Colonic mucosa (tissue), 4 donors: ENCODE measurements at regions not wholly inside any gene's neighbourhood (a gene's known extent, or its start where the extent isn't known, plus 50 kb on each side); places are given as distances from the start of the nearest gene placed in this dataset.

Experiments
- DNase-seq: peaks from one replicate; pipeline ENCODE4 v3.0.0-alpha.2; 2020
- H3K27ac ChIP-seq: fragments of 200-600 bp; one replicate; pipeline ENCODE4 v1.8.0; 2021
- H3K27me3 ChIP-seq: fragments of 200-600 bp; one replicate; pipeline ENCODE4 v1.8.0; 2021
- H3K36me3 ChIP-seq: fragments of 200-600 bp; one replicate; pipeline ENCODE4 v1.8.0; 2021
- H3K4me1 ChIP-seq: fragments of 200-600 bp; one replicate; pipeline ENCODE4 v1.8.0; 2021; ENCODE audit warnings: mild to moderate bottlenecking
- H3K4me3 ChIP-seq: fragments of 200-600 bp; one replicate; pipeline ENCODE4 v1.8.0; 2021
- H3K9ac ChIP-seq, 2 donors: one replicate each; pipeline ENCODE4 v1.7.0; 2013; ENCODE audit warnings: control low read depth in 2 of 2, low read depth in 2 of 2, low read length in 2 of 2
- H3K9me3 ChIP-seq: fragments of 200-600 bp; one replicate; pipeline ENCODE4 v1.8.0; 2021
- intact Hi-C: fragments of 100-400 bp; cut with DNase I; formaldehyde crosslinking; loops from one replicate; pipeline ENCODE4 v1.14.1; 2022
- TF ChIP-seq, protein P1 (sequence below): fragments of 200-600 bp; IDR thresholded peaks from one replicate; pipeline ENCODE4 v1.8.0; 2022; ENCODE audit warnings: antibody characterized with exemption, mild to moderate bottlenecking
- donor health status: healthy.
- donor health status: DM: no; HTN: no; CAD: no.
- donor health status: DM: no; HTN: no; CAD: no.

DNA sequence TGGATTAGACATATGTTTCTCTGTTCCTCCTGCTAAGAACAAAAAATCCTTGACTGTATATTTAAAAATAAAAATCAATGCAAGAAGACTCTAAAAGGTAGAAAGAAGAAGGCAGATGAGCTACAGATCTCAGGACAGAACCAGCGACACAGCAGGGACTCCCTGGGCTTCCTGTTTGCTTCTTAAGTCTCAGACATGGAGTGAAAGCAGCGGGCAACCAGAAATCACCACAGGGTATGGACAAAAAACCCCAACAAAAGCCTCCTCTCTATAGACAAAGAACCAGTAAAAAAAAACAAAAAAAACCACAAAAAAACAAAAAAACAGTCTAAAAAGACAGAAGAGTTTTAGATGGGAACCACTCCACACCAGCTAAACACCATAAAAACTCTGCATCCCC lies 971.0 kb upstream of the GYPC start:
- intact Hi-C loops: no loop called here
- Histone ChIP-seq H3K4me1 (no peaks in the 10 kb centered on the region), H3K27ac (no peak overlapping the region), H3K9ac (no peak overlapping the region), H3K36me3 (no peaks in the 10 kb centered on the region), H3K4me3 (no peak overlapping the region), H3K9me3 (no peaks in the 10 kb centered on the region), H3K27me3 (no peaks in the 10 kb centered on the region)
- no peak for DNase-seq
- TF ChIP-seq, protein P1, sequence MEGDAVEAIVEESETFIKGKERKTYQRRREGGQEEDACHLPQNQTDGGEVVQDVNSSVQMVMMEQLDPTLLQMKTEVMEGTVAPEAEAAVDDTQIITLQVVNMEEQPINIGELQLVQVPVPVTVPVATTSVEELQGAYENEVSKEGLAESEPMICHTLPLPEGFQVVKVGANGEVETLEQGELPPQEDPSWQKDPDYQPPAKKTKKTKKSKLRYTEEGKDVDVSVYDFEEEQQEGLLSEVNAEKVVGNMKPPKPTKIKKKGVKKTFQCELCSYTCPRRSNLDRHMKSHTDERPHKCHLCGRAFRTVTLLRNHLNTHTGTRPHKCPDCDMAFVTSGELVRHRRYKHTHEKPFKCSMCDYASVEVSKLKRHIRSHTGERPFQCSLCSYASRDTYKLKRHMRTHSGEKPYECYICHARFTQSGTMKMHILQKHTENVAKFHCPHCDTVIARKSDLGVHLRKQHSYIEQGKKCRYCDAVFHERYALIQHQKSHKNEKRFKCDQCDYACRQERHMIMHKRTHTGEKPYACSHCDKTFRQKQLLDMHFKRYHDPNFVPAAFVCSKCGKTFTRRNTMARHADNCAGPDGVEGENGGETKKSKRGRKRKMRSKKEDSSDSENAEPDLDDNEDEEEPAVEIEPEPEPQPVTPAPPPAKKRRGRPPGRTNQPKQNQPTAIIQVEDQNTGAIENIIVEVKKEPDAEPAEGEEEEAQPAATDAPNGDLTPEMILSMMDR: no peak

DNA sequence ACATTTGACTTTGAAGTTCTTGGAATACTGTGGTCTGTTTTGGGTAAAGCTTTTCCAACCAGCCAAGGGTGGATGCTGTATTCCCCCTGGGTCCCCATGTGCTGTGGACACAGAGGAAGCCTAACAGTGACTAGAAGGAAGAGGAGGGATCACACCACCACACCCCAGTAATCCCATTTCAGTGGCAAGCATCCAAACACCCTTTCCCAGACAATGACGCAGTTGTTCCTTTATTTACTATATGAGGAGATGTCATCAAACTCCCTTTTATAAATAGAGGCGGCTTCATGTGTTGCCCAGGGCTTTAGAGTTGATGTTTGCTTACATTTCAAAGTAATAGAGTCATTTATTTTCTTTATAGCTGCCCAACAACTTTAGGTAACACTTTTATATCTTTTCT lies 959.4 kb upstream of the GYPC start:
- Histone ChIP-seq H3K27ac (no peak overlapping the region), H3K9ac (no peak overlapping the region), H3K36me3 (no peaks in the 10 kb centered on the region), H3K4me3 (no peak overlapping the region), H3K27me3 (no peaks in the 10 kb centered on the region), H3K9me3 (no peaks in the 10 kb centered on the region), H3K4me1 (no peaks in the 10 kb centered on the region)
- peak; percentile 76 for DNase-seq
- intact Hi-C loops: no loop called here
- TF ChIP-seq, protein P1: no peak

DNA sequence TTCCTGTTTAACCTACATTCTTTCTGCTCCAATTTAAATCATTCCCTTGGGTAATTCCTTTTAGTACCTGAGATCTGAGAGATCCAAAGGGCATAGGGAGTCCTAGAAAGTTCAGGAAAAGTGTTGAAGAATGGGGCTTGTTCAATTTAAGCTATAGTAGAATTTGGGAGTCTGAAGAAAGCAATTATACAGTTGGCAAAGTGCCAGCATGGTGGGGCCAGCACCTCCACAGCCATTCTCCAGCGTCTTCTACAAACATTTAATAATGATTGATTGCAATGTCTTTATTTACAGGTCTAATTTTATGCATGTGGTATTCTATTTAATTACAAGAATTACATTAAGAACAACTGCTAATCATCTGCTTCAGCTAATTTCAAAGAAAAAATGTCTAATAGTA lies 957.7 kb upstream of the GYPC start:
- Histone ChIP-seq H3K9ac (no peak overlapping the region), H3K27me3 (no peaks in the 10 kb centered on the region), H3K4me3 (no peak overlapping the region), H3K4me1 (no peaks in the 10 kb centered on the region), H3K27ac (no peak overlapping the region), H3K36me3 (no peaks in the 10 kb centered on the region), H3K9me3 (no peaks in the 10 kb centered on the region)
- DNase-seq: no peak
- TF ChIP-seq, protein P1: no peak
- intact Hi-C loops: no loop called here

DNA sequence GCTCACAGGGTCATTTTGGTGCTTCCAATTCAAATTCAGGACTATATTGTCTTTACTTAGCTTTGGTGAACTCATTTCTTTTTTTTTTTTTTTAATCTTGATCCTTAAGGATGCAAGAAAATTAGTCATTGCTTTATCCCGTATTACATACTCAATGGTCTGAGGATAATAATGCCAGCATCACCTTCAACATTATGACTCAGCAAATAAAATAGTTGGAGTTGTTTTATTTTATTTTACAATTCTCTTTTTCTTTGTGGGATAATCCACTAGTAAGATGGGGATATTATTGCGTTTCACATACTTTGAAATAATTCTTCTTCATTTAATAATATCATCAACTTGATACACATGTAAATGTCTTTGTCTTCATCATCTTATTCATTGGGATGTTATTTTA lies 954.9 kb upstream of the GYPC start:
- no peak overlapping the region for H3K27ac ChIP-seq
- no peak overlapping the region for H3K9ac ChIP-seq
- H3K27me3 ChIP-seq: no peaks in the 10 kb centered on the region
- H3K4me3 ChIP-seq: no peak overlapping the region
- DNase-seq: no peak
- no peaks in the 10 kb centered on the region for H3K4me1 ChIP-seq
- intact Hi-C loops: no loop called here
- H3K36me3 ChIP-seq: no peaks in the 10 kb centered on the region
- TF ChIP-seq, protein P1: no peak
- no peaks in the 10 kb centered on the region for H3K9me3 ChIP-seq

DNA sequence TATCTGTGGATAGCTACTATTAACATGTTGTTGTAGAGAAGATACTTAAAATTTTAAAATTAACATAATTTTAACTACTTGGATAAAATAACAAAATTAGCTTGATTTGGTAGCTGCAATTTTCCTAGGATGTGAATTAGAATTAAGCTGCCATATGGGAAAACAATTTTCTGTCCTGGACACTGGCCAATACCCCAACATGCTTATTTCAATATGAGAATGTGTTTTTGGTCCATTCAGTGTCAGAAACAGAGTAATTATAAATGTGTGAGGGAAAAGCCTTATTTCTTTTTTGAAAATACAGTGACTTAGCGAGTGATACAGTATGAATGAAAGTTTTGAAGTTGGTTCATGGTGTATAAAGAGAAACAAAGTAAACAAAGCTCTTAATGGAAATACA lies 948.3 kb upstream of the GYPC start:
- no peak for DNase-seq
- intact Hi-C loops: no loop called here
- no peaks in the 10 kb centered on the region for H3K27me3 ChIP-seq
- no peak overlapping the region for H3K27ac ChIP-seq
- no peak overlapping the region for H3K9ac ChIP-seq
- no peak overlapping the region for H3K4me3 ChIP-seq
- TF ChIP-seq, protein P1: no peak
- H3K9me3 ChIP-seq: no peaks in the 10 kb centered on the region
- no peaks in the 10 kb centered on the region for H3K36me3 ChIP-seq
- no peaks in the 10 kb centered on the region for H3K4me1 ChIP-seq

DNA sequence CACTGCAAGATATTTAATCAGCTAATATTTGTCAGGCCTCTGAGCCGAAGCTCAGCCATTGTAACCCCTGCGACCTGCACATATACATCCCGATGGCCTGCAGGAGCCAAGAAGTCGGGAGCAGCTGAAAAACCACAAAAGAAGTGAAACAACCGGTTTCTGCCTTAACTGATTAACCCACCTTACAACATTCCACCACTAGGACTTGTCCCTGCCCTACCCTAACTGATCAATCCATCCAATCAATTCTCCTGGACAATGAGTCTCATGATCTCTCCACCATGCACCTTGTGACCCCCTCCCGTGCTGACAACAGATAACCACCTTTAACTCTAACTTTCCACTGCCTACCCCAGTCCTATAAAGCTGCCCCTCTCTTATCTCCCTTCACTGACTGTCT lies 945.4 kb upstream of the GYPC start:
- intact Hi-C loops: no loop called here
- Histone ChIP-seq H3K9me3 (no peaks in the 10 kb centered on the region), H3K4me1 (no peaks in the 10 kb centered on the region), H3K36me3 (no peaks in the 10 kb centered on the region), H3K4me3 (no peak overlapping the region), H3K27me3 (no peaks in the 10 kb centered on the region), H3K27ac (no peak overlapping the region), H3K9ac (no peak overlapping the region)
- TF ChIP-seq, protein P1: no peak
- DNase-seq: no peak
